GM19025 (cell line): ENCODE measurements at regions not wholly inside any gene's neighbourhood (a gene's known extent, or its start where the extent isn't known, plus 50 kb on each side); places are given as distances from the start of the nearest gene placed in this dataset.
"Not testable (repeated sequence)": the region's sequence is repeated elsewhere in the genome, so short reads cannot be mapped to it uniquely, and the experiment has no call there.

Experiments
- ATAC-seq: cut with Tn5 transposase; IDR thresholded peaks from one replicate; pipeline ENCODE4 v1.9.1; 2021; ENCODE audit warnings: mild to moderate bottlenecking, low read depth, moderate library complexity; ENCODE audit not compliant: unreplicated experiment

GRCh38 chr2:11949732-11950523 lies 203.5 kb downstream of the LPIN1 start:
- ATAC-seq, result no peak

GRCh38 chr2:11950896-11951295 lies 204.5 kb downstream of the LPIN1 start:
- ATAC-seq, result no peak

GRCh38 chr2:11951492-11951891 lies 205.1 kb downstream of the LPIN1 start:
- not testable (repeated sequence) for ATAC-seq

- ATAC-seq, result no peak
Observed at GRCh38 chr2:11953258-11953657, 206.8 kb downstream of the LPIN1 start.

- no peak for ATAC-seq
Observed at GRCh38 chr2:11955314-11955713, 208.9 kb downstream of the LPIN1 start.

GRCh38 chr2:11955884-11956291 lies 209.5 kb downstream of the LPIN1 start:
- no peak for ATAC-seq

- ATAC-seq, result no peak
Observed at GRCh38 chr2:11962707-11963328, 216.4 kb downstream of the LPIN1 start.

GRCh38 chr2:11963966-11964365 lies 217.5 kb downstream of the LPIN1 start:
- no peak for ATAC-seq

- ATAC-seq, result no peak
Observed at GRCh38 chr2:11967946-11968465, 221.6 kb downstream of the LPIN1 start.

- ATAC-seq, result no peak
Observed at GRCh38 chr2:11968521-11968920, 222.1 kb downstream of the LPIN1 start.

- no peak for ATAC-seq
Observed at GRCh38 chr2:11969774-11970173, 223.3 kb downstream of the LPIN1 start.

GRCh38 chr2:11974573-11974972 lies 228.1 kb downstream of the LPIN1 start:
- no peak for ATAC-seq

- ATAC-seq, result no peak
Observed at GRCh38 chr2:11975373-11975772, 228.9 kb downstream of the LPIN1 start.

GRCh38 chr2:11976073-11976472 lies 229.6 kb downstream of the LPIN1 start:
- ATAC-seq, result no peak

- no peak for ATAC-seq
Observed at GRCh38 chr2:11977766-11978524, 231.5 kb downstream of the LPIN1 start.

GRCh38 chr2:11980809-11981208 lies 234.4 kb downstream of the LPIN1 start:
- ATAC-seq, result no peak

GRCh38 chr2:11983401-11983800 lies 237.0 kb downstream of the LPIN1 start:
- no peak for ATAC-seq

GRCh38 chr2:11983870-11984269 lies 237.4 kb downstream of the LPIN1 start:
- ATAC-seq, result no peak

- no peak for ATAC-seq
Observed at GRCh38 chr2:11984316-11985158, 238.1 kb downstream of the LPIN1 start.

- ATAC-seq, result no peak
Observed at GRCh38 chr2:11985817-11986566, 239.6 kb downstream of the LPIN1 start.
